UCSD-AML1 (cell line): ENCODE measurements at regions not wholly inside any gene's neighbourhood (a gene's known extent, or its start where the extent isn't known, plus 50 kb on each side); places are given as distances from the start of the nearest gene placed in this dataset.
A peak's percentile ranks its signal among the peaks of the same experiment; 100 is the strongest.

ENCODE experiments used
- DNase-seq: peaks from one replicate; lab custom pipeline; 2025; ENCODE audit not compliant: unreplicated experiment; lab: John Stamatoyannopoulos, UW

GRCh38 chr1:96238426-96238825 lies 483.2 kb upstream of the PTBP2 start:
- DNase-seq, result no peak

GRCh38 chr1:96240438-96240837 lies 481.1 kb upstream of the PTBP2 start:
- no peak for DNase-seq

DNA sequence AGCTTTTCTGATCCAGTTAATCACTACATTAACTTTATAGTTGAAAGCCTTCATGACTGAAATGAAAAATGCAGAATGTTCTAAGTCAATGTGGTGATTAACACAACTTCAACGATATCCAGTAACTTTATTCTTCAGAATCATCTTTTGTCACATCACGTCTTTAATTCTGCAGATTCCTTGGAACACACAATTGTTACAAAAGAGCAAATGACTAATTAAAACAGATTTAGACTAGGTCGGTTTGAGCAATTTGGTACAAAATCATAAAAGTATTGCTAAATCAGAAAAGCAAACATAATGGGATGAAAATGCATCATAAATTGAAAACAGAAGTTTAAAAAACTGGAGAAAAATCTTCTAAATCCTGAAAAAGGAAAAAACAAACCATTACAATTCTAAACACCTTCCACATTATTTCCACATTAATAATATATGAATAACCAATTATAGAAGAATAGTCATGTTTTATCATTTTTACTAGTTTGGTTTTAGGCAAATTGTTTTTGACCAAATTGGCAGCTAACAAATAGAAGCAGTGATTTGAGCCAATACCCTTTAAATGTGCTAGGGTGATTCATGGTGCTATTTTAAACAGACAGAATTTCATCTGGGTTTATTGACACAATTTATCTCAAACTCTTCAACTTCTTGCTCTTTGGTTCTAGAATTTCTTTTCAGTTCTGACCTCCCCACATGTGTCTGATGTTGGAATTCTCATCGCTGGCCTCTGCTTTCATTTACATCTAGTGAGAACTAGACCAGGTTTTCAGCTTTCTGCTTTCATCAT lies 468.1 kb upstream of the PTBP2 start:
- no peak for DNase-seq

DNA sequence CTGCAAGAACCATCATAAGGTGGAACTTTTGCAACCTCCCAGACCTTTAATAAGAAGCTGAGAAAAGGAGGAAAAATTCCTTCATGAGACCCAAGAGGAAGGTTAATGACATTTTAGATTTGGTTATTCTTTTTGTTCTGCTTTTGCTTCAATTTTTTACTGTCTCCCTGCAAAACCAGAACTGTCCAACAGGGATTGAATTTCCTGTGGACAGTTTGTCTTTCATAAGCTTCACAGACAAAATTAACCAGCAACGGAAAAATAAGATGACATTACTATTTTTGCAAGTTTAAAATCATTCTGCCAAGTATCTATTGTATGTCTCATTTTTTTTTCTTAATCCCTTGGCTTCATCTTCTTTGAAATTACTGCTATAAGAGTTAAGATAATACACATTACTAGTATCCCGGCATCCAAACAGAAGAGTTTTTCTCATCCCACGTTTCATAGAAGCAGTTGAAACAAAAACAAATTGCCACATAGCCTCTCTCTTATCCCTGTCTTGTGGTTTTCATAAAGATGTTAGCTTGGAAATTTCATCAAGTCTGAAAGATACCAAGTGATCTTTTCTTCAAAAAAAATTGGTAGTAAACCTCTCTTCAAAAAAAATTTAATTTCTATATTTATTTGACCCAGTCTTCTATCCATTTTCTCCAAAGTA lies 465.3 kb upstream of the PTBP2 start:
- no peak for DNase-seq

DNA sequence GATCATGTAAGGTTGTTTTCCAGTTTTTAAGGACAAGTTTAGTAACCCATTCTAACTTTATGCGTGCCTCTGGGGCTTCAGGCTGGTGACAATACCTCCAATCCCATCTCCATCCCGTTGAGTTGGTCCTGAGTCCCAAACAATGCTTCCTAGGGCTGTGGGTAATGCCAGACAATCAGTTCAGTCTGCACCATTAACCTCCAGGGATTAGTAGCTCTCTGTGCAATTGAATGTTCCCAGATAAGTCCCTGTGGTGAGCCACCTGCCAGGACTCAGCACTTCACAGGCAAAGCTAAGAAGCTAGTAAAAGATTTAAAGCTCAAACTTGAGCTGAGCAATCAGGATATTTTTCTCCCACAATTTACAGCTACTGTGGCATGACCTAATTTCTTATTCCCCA lies 462.2 kb upstream of the PTBP2 start:
- no peak for DNase-seq

- no peak for DNase-seq
Measured at GRCh38 chr1:96281491-96281890, 440.1 kb upstream of the PTBP2 start.

GRCh38 chr1:96290033-96290432 lies 431.6 kb upstream of the PTBP2 start:
- DNase-seq, result no peak

- no peak for DNase-seq
Measured at GRCh38 chr1:96290801-96291200, 430.8 kb upstream of the PTBP2 start.

GRCh38 chr1:96291468-96291867 lies 430.1 kb upstream of the PTBP2 start:
- DNase-seq, result no peak

- no peak for DNase-seq
Measured at GRCh38 chr1:96292141-96292540, 429.4 kb upstream of the PTBP2 start.

- no peak for DNase-seq
Measured at GRCh38 chr1:96296991-96297390, 424.6 kb upstream of the PTBP2 start.

GRCh38 chr1:96306809-96307560 lies 414.6 kb upstream of the PTBP2 start:
- no peak for DNase-seq

GRCh38 chr1:96308314-96308713 lies 413.3 kb upstream of the PTBP2 start:
- no peak for DNase-seq

DNA sequence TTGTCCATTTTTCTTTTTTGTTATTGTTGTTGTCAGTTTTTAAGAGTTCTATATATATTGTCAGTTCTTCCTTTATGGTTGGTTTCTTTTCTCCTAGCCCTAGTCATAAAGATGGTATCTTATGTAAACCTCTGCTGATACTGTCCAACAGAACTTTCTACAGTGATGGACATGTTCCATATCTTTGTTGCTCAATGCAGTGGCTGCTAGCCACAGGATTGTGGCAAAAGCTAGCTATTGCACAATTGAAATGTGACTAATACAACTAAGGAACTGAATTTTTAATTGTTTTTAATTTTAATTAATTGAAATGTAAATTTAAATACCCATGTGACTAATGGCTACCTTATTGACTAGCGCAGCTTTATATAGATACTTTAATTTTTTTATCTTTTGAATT lies 411.8 kb upstream of the PTBP2 start:
- peak; percentile 14 for DNase-seq

DNA sequence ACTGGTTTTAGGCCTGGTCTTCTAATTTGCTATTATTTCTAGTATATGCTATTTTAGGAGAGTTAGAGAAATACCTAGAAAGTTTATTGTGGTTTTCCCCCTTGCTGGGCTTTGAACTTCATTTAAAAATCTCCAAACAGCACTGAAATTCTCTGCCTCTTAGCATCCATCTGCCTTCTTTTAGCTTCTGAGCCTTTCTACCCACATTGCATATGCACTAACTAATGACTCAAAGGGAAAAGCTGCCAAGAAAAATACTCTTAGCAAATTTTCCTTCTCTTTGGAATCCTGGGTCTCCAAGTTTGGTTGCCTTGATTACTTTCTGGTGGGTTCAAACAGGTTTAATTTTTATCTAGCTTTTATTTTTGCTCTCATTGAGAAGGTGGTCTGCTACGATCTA lies 408.4 kb upstream of the PTBP2 start:
- DNase-seq, result no peak

- no peak for DNase-seq
Measured at GRCh38 chr1:96329121-96329520, 392.5 kb upstream of the PTBP2 start.

GRCh38 chr1:96331596-96331995 lies 390.0 kb upstream of the PTBP2 start:
- DNase-seq, result no peak

DNA sequence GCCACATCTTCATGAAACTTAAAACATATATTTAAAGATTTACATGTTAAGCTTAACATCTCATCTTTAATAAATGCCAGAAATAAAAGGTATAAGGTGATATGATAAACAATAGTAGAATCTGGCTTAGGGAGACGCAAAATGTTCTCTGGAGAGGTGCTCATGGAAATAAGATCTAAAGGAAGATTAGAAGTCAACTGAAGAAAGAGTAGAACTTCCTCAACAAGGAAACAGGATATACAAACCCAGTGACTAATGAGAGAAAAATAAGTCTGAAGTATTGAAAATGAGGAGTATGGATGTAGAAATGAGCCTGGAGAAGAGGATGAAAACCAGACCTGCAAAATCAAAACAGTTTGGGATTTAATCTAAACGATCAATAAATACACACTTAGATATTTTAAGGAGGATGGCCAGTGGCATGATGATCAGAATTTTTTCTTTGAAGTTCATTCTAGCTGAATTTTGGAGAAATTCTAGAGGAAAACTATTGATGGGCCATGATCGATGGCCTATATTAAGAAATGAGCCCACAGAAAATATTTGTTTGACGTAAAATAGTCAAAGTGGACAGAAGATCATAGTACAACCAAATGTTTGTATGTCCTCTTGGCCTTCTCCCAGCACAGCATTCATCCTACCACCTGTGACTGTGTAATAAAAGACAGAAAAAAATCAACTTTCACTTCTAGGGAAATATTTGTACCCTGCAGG lies 387.9 kb upstream of the PTBP2 start:
- DNase-seq, result no peak

- DNase-seq, result no peak
Measured at GRCh38 chr1:96334236-96334557, 387.4 kb upstream of the PTBP2 start.

GRCh38 chr1:96338622-96339021 lies 383.0 kb upstream of the PTBP2 start:
- no peak for DNase-seq

GRCh38 chr1:96340686-96341085 lies 380.9 kb upstream of the PTBP2 start:
- no peak for DNase-seq

DNA sequence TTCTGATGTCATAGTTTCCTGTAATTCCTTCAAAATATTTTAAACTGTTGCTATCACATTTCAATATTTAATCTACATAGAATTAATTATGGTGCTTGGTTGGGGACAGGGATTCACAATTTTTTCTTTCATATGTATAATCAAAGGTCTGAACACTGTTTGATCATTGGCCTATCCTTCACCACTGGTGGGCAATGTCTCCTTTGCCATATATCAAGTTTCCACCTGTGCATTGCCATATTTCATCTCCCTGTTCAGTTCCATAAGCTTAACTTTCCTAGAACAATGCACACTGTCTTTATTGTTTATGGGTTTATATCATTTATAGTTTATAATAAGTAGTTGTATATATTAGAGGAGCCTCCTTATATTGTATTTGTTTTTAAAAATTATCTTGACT lies 374.9 kb upstream of the PTBP2 start:
- DNase-seq, result no peak
